ENCODE measurements at regions not wholly inside any gene's neighbourhood (a gene's known extent, or its start where the extent isn't known, plus 50 kb on each side); places are given as distances from the start of the nearest gene placed in this dataset.

DNA sequence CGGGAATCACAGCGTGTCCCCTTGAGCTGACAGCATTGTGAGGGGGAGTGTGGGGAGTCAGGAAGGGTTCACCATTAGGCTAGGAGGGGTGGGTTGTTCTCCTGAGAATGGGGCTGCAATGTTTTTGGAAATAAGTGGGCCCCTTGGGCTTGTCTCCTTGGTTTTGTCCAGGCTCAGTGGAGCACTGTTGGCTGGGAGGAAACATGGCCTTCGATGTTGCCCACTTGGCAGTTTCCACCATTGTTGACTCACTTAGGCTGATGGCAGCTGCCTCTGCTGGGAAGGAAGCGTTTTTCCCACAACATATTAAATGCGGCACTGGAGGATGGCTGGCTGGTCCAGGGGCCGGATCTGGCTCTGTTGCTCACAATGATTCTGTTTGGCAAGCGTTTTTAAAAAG is 512.1 kb downstream of the QKI start:
- no peaks in the 10 kb centered on the region for H3K36me3 Mint-ChIP-seq (ENCODE audit: insufficient read depth, unreplicated experiment)
- no peak overlapping the region for H3K4me3 Mint-ChIP-seq (ENCODE audit: low read depth, unreplicated experiment)
- no peak overlapping the region for H3K27ac Mint-ChIP-seq (ENCODE audit: unreplicated experiment)
- intact Hi-C loops (cut with micrococcal nuclease; ENCODE audit: unreplicated experiment), result no loop called here
- BruUV-seq (replicated peaks), result no TSS peak
- TF ChIP-seq CTCF (IDR thresholded peaks at IDR 0.05; ENCODE audit: unreplicated experiment), result no peak
- CTCF ChIA-PET, result no interaction called here
- no peaks in the 10 kb centered on the region for H3K9me3 Mint-ChIP-seq (ENCODE audit: low read depth, unreplicated experiment)
- peaks cover under 1% of the 10 kb centered on the region for H3K27me3 Mint-ChIP-seq (ENCODE audit: unreplicated experiment)
- DNase-seq, result no peak
- H3K4me1 Mint-ChIP-seq (ENCODE audit: low read depth, unreplicated experiment), result no peaks in the 10 kb centered on the region

- Mint-ChIP-seq H3K9me3 (ENCODE audit: low read depth, unreplicated experiment) (no peaks in the 10 kb centered on the region), H3K4me3 (ENCODE audit: low read depth, unreplicated experiment) (no peak overlapping the region), H3K4me1 (ENCODE audit: low read depth, unreplicated experiment) (no peaks in the 10 kb centered on the region), H3K27me3 (ENCODE audit: unreplicated experiment) (no peaks in the 10 kb centered on the region), H3K27ac (ENCODE audit: unreplicated experiment) (no peak overlapping the region), H3K36me3 (ENCODE audit: insufficient read depth, unreplicated experiment) (no peaks in the 10 kb centered on the region)
- intact Hi-C loops (cut with micrococcal nuclease; ENCODE audit: unreplicated experiment), result no loop called here
- no peak for DNase-seq
- no TSS peak for BruUV-seq (replicated peaks)
- CTCF ChIA-PET, result no interaction called here
- TF ChIP-seq CTCF (IDR thresholded peaks at IDR 0.05; ENCODE audit: unreplicated experiment), result no peak
Measured at GRCh38 chr6:163925839-163926238, 511.3 kb downstream of the QKI start.

GRCh38 chr6:163923658-163924411 is 509.3 kb downstream of the QKI start:
- intact Hi-C loops (cut with micrococcal nuclease; ENCODE audit: unreplicated experiment), result no loop called here
- no peaks in the 10 kb centered on the region for H3K4me1 Mint-ChIP-seq (ENCODE audit: low read depth, unreplicated experiment)
- no peak overlapping the region for H3K27ac Mint-ChIP-seq (ENCODE audit: unreplicated experiment)
- no peak for DNase-seq
- BruUV-seq (replicated peaks), result no TSS peak
- H3K36me3 Mint-ChIP-seq (ENCODE audit: insufficient read depth, unreplicated experiment), result no peaks in the 10 kb centered on the region
- CTCF ChIA-PET, result no interaction called here
- H3K4me3 Mint-ChIP-seq (ENCODE audit: low read depth, unreplicated experiment), result no peak overlapping the region
- no peaks in the 10 kb centered on the region for H3K9me3 Mint-ChIP-seq (ENCODE audit: low read depth, unreplicated experiment)
- peaks cover 9% of the 10 kb centered on the region for H3K27me3 Mint-ChIP-seq (ENCODE audit: unreplicated experiment)
- TF ChIP-seq CTCF (IDR thresholded peaks at IDR 0.05; ENCODE audit: unreplicated experiment), result no peak

- BruUV-seq (replicated peaks), result no TSS peak
- CTCF ChIA-PET, result no interaction called here
- Mint-ChIP-seq H3K4me3 (ENCODE audit: low read depth, unreplicated experiment) (no peak overlapping the region), H3K36me3 (ENCODE audit: insufficient read depth, unreplicated experiment) (no peaks in the 10 kb centered on the region), H3K27ac (ENCODE audit: unreplicated experiment) (no peak overlapping the region), H3K4me1 (ENCODE audit: low read depth, unreplicated experiment) (no peaks in the 10 kb centered on the region), H3K9me3 (ENCODE audit: low read depth, unreplicated experiment) (no peaks in the 10 kb centered on the region), H3K27me3 (ENCODE audit: unreplicated experiment) (peaks cover 12% of the 10 kb centered on the region)
- DNase-seq, result no peak
- intact Hi-C loops (cut with micrococcal nuclease; ENCODE audit: unreplicated experiment), result no loop called here
- TF ChIP-seq CTCF (IDR thresholded peaks at IDR 0.05; ENCODE audit: unreplicated experiment), result no peak
Measured at GRCh38 chr6:163922562-163922961, 508.0 kb downstream of the QKI start.
